ENCODE measurements at regions not wholly inside any gene's neighbourhood (a gene's known extent, or its start where the extent isn't known, plus 50 kb on each side); places are given as distances from the start of the nearest gene placed in this dataset.

DNA sequence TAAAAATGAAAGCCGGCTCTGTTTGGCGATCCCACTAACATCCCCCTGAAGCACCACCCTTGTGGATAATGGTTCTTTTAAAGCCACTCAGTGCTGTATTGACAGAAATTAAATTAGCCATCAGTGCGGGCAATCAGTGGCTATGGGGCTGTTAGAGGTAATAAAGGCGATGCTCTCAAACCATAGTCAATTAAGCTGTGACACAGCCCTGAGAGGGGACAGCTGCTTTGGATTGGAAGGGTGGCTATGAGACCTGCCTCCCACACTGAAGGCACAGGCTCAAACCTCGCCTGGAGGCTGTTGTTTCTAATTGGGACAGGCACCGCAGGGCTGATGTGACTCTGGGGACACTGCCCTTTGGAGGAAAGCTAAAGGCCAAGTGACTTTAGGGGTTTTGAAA, 562.2 kb downstream of the VRK1 start (continued):
- no peak for TF ChIP-seq GATA2 (CRISPR knock-in tag; IDR thresholded peaks at IDR 0.05)
- no peak for TF ChIP-seq FOXJ3 (CRISPR knock-in tag; IDR thresholded peaks at IDR 0.05)
- TF ChIP-seq TCF12 (IDR thresholded peaks at IDR 0.05): no peak
- no peak for TF ChIP-seq FOXM1 (IDR thresholded peaks at IDR 0.05; ENCODE audit: low read depth)
- TF ChIP-seq GABPA (IDR thresholded peaks at IDR 0.05; ENCODE audit: low read depth): no peak
- TF ChIP-seq NRF1 (IDR thresholded peaks at IDR 0.05; ENCODE audit: low read depth, low read length): no peak
- TF ChIP-seq SIN3A (IDR thresholded peaks at IDR 0.05; ENCODE audit: borderline replicate concordance, low read depth, low read length): no peak
- no peak for TF ChIP-seq MEF2A (IDR thresholded peaks at IDR 0.05; ENCODE audit: borderline replicate concordance, low read depth)

DNA sequence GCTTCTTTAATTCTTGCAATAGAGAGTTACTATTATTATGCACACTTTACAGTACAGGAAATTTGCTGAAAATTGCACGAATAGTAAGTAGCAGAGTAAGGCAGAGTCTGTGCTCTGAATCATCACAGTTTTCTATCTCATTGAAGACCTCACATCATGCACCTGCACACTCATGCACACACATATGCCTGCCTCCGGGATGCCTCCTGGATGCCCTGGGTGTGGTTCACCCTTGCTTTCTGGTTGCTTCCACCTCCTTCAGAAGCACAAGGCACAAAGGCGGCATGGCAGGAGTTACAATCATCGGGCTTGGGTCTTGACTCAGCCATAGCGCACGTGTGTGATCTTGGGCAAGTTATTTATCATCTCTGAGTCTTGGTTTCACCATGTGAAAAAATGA, 564.0 kb downstream of the VRK1 start:
- 17% methylated on average over 6 of the region's 6 CpGs for WGBS (ENCODE audit: low lambda C conversion rate)
- no peak overlapping the region for H3K4me2 ChIP-seq
- H4K20me1 ChIP-seq (ENCODE audit: insufficient read depth): no peaks in the 10 kb centered on the region
- DNase-seq: no peak
- no peaks in the 10 kb centered on the region for H3K79me2 ChIP-seq (ENCODE audit: insufficient read depth)
- no peak for TF ChIP-seq GATA2 (CRISPR knock-in tag; IDR thresholded peaks at IDR 0.05)
- TF ChIP-seq MEF2A (IDR thresholded peaks at IDR 0.05; ENCODE audit: borderline replicate concordance, low read depth): no peak
- TF ChIP-seq SMC3 (IDR thresholded peaks at IDR 0.05; ENCODE audit: low read depth, low read length): no peak
- ChIA-PET CTCF (no interaction called here), POLR2A (no interaction called here)
- H3K9ac ChIP-seq: no peak overlapping the region
- H3K27ac ChIP-seq (ENCODE audit: low read depth in 2 of 2, low read length in 1 of 2): no peak overlapping the region
- no peaks in the 10 kb centered on the region for H3K27me3 ChIP-seq (ENCODE audit: insufficient read depth)
- H3F3A ChIP-seq (replicated peaks; ENCODE audit: insufficient read depth): no peaks in the 10 kb centered on the region
- no peaks in the 10 kb centered on the region for H3K9me3 ChIP-seq
- H3K36me3 ChIP-seq (replicated peaks in 1 of 2; ENCODE audit: control insufficient read depth in 1 of 2, insufficient read depth in 2 of 2, low read length in 1 of 2): no peaks in the 10 kb centered on the region
- no peaks in the 10 kb centered on the region for H3K9me2 ChIP-seq
- no peaks in the 10 kb centered on the region for H3K4me1 ChIP-seq (ENCODE audit: control insufficient read depth in 1 of 2, insufficient read depth in 2 of 2, low read depth in 1 of 2, low read length in 1 of 2)
- no peak overlapping the region for H3K4me3 ChIP-seq (ENCODE audit: low read depth in 2 of 2, low read length in 1 of 2)
- H2AFZ ChIP-seq (ENCODE audit: low read depth): no peak overlapping the region

GRCh38 chr14:97361958-97362357, 564.8 kb downstream of the VRK1 start:
- no peak overlapping the region for H3K4me3 ChIP-seq (ENCODE audit: low read depth in 2 of 2, low read length in 1 of 2)
- H2AFZ ChIP-seq (ENCODE audit: low read depth): no peak overlapping the region
- no peaks in the 10 kb centered on the region for H3K36me3 ChIP-seq (replicated peaks in 1 of 2; ENCODE audit: control insufficient read depth in 1 of 2, insufficient read depth in 2 of 2, low read length in 1 of 2)
- no peak for TF ChIP-seq GATA2 (CRISPR knock-in tag; IDR thresholded peaks at IDR 0.05)
- no peak for TF ChIP-seq SMC3 (IDR thresholded peaks at IDR 0.05; ENCODE audit: low read depth, low read length)
- TF ChIP-seq, protein P1, sequence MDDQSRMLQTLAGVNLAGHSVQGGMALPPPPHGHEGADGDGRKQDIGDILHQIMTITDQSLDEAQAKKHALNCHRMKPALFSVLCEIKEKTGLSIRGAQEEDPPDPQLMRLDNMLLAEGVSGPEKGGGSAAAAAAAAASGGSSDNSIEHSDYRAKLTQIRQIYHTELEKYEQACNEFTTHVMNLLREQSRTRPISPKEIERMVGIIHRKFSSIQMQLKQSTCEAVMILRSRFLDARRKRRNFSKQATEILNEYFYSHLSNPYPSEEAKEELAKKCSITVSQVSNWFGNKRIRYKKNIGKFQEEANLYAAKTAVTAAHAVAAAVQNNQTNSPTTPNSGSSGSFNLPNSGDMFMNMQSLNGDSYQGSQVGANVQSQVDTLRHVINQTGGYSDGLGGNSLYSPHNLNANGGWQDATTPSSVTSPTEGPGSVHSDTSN (IDR thresholded peaks at IDR 0.05): no peak
- TF ChIP-seq YY1 (IDR thresholded peaks at IDR 0.05; ENCODE audit: low read depth): no peak
- no peak for TF ChIP-seq MEF2A (IDR thresholded peaks at IDR 0.05; ENCODE audit: borderline replicate concordance, low read depth)
- no peak for TF ChIP-seq SIN3A (IDR thresholded peaks at IDR 0.05; ENCODE audit: borderline replicate concordance, low read depth, low read length)
- TF ChIP-seq MXI1 (IDR thresholded peaks at IDR 0.05; ENCODE audit: low read depth, low read length): no peak
- no peak for TF ChIP-seq MAX (IDR thresholded peaks at IDR 0.05; ENCODE audit: low read depth)
- TF ChIP-seq TCF12 (IDR thresholded peaks at IDR 0.05): no peak
- no peak for TF ChIP-seq POLR2AphosphoS5 (IDR thresholded peaks at IDR 0.05; ENCODE audit: low read depth, low read length)
- no peak for TF ChIP-seq EP300 (IDR thresholded peaks at IDR 0.05; ENCODE audit: borderline replicate concordance in 1 of 2, low read depth in 1 of 2, low read length in 1 of 2)
- TF ChIP-seq CHD2 (IDR thresholded peaks at IDR 0.05; ENCODE audit: low read length, partially characterized antibody): no peak
- no peak for TF ChIP-seq RAD21 (IDR thresholded peaks at IDR 0.05; ENCODE audit: low read length)
- H3K4me2 ChIP-seq: no peak overlapping the region
- 5% methylated on average over 3 of the region's 3 CpGs for WGBS (ENCODE audit: low lambda C conversion rate)
- no peaks in the 10 kb centered on the region for H3F3A ChIP-seq (replicated peaks; ENCODE audit: insufficient read depth)
- no peaks in the 10 kb centered on the region for H4K20me1 ChIP-seq (ENCODE audit: insufficient read depth)
- no peak for DNase-seq
- no peak overlapping the region for H3K27ac ChIP-seq (ENCODE audit: low read depth in 2 of 2, low read length in 1 of 2)
- ChIA-PET CTCF (no interaction called here), POLR2A (no interaction called here)
- H3K79me2 ChIP-seq (ENCODE audit: insufficient read depth): no peaks in the 10 kb centered on the region
- no peak overlapping the region for H3K9ac ChIP-seq
- no peaks in the 10 kb centered on the region for H3K4me1 ChIP-seq (ENCODE audit: control insufficient read depth in 1 of 2, insufficient read depth in 2 of 2, low read depth in 1 of 2, low read length in 1 of 2)
- H3K9me2 ChIP-seq: no peaks in the 10 kb centered on the region
- H3K9me3 ChIP-seq: no peaks in the 10 kb centered on the region
- no peaks in the 10 kb centered on the region for H3K27me3 ChIP-seq (ENCODE audit: insufficient read depth)

Data from SK-N-SH (cell line).